DND-41 (cell line): ENCODE measurements at regions not wholly inside any gene's neighbourhood (a gene's known extent, or its start where the extent isn't known, plus 50 kb on each side); places are given as distances from the start of the nearest gene placed in this dataset.

Experiments used
- ATAC-seq: fragments of 200-7000 bp; cut with Tn5 transposase; 3 replicates; pipeline ENCODE4 v1.9.1; 2021; ENCODE audit warnings: low read depth; ENCODE audit not compliant: insufficient read depth
- DNase-seq: peaks from one replicate; pipeline ENCODE4 v3.0.0-alpha.2; 2020
- H2AFZ ChIP-seq: 2 replicates; pipeline ENCODE4 v1.6.0; 2012; ENCODE audit warnings: low read depth, low read length
- H3K27ac ChIP-seq: 2 replicates; pipeline ENCODE4 v1.5.1; 2012; ENCODE audit warnings: low read length, inconsistent platforms
- H3K27me3 ChIP-seq: fragments of 200-600 bp; sonication (generic); 2 replicates; pipeline ENCODE4 v1.6.0; 2012; ENCODE audit warnings: low read length, mild to moderate bottlenecking, inconsistent platforms; ENCODE audit not compliant: insufficient read depth, poor library complexity
- H3K36me3 ChIP-seq: 2 replicates; pipeline ENCODE4 v1.5.1; 2012; ENCODE audit warnings: low read length, inconsistent platforms; ENCODE audit not compliant: insufficient read depth
- H3K4me1 ChIP-seq: 2 replicates; pipeline ENCODE4 v1.5.1; 2012; ENCODE audit warnings: mild to moderate bottlenecking, low read length; ENCODE audit not compliant: insufficient read depth
- H3K4me2 ChIP-seq: 2 replicates; pipeline ENCODE4 v1.6.0; 2012; ENCODE audit warnings: mild to moderate bottlenecking, moderate library complexity, low read length, inconsistent platforms; ENCODE audit not compliant: insufficient read depth
- H3K4me3 ChIP-seq, 2 experiments: fragments of 200-600 bp in 1 of 2; shearing (Covaris generic) in 1 of 2; 2 replicates each; pipeline ENCODE4 v1.5.1; 2012 to 2016; ENCODE audit warnings: inconsistent platforms in 2 of 2, low read length in 2 of 2, mild to moderate bottlenecking in 2 of 2, low read depth in 1 of 2, moderate library complexity in 1 of 2
- H3K79me2 ChIP-seq: 2 replicates; pipeline ENCODE4 v1.6.0; 2012; ENCODE audit warnings: low read length, inconsistent platforms; ENCODE audit not compliant: insufficient read depth
- H3K9ac ChIP-seq: 2 replicates; pipeline ENCODE4 v1.6.0; 2012; ENCODE audit warnings: low read depth, mild to moderate bottlenecking, inconsistent platforms, low read length, moderate library complexity
- H3K9me3 ChIP-seq: 2 replicates; pipeline ENCODE4 v1.5.1; 2012; ENCODE audit warnings: low read length, moderate library complexity, mild to moderate bottlenecking, inconsistent platforms; ENCODE audit not compliant: insufficient read depth, severe bottlenecking
- H4K20me1 ChIP-seq: 2 replicates; pipeline ENCODE4 v1.6.0; 2012; ENCODE audit warnings: low read length; ENCODE audit not compliant: insufficient read depth
- CTCF ChIP-seq: IDR thresholded peaks from 2 replicates; pipeline ENCODE4 v1.5.1; 2012; ENCODE audit warnings: borderline replicate concordance, low read length, moderate library complexity, mild to moderate bottlenecking; ENCODE audit not compliant: poor library complexity, severe bottlenecking; ENCODE audit errors: extremely low read depth
- EZH2 ChIP-seq: IDR thresholded peaks from 3 replicates; pipeline ENCODE4 v1.6.1; 2012; ENCODE audit warnings: borderline replicate concordance, low read depth, mild to moderate bottlenecking, moderate library complexity, low read length, inconsistent platforms; ENCODE audit not compliant: severe bottlenecking

GRCh38 chrX:7223271-7223670 is 75.3 kb upstream of the PUDP start:
- H4K20me1 ChIP-seq: no peaks in the 10 kb centered on the region
- no peaks in the 10 kb centered on the region for H3K9me3 ChIP-seq
- no peak overlapping the region for H3K9ac ChIP-seq
- DNase-seq (no peak), ATAC-seq (no peak)
- 0 out of 2 replicates have a peak, but pooled peaks cover 4% of the 10 kb centered on the region for H3K36me3 ChIP-seq
- TF ChIP-seq EZH2 (no peak), CTCF (no peak)
- no peak overlapping the region for H3K4me2 ChIP-seq
- H3K4me3 ChIP-seq: no peak overlapping the region
- H3K79me2 ChIP-seq: no peaks in the 10 kb centered on the region
- no peak overlapping the region for H2AFZ ChIP-seq
- H3K4me1 ChIP-seq: peaks cover 19% of the 10 kb centered on the region
- no peaks in the 10 kb centered on the region for H3K27me3 ChIP-seq
- H3K27ac ChIP-seq: no peak overlapping the region

- Histone ChIP-seq H3K9me3 (no peaks in the 10 kb centered on the region), H3K79me2 (no peaks in the 10 kb centered on the region), H3K27ac (no peak overlapping the region), H2AFZ (no peak overlapping the region), H3K27me3 (no peaks in the 10 kb centered on the region), H3K36me3 (0 out of 2 replicates have a peak, but pooled peaks cover 4% of the 10 kb centered on the region), H4K20me1 (no peaks in the 10 kb centered on the region), H3K4me3 (no peak overlapping the region), H3K4me1 (peaks cover 9% of the 10 kb centered on the region), H3K4me2 (no peak overlapping the region), H3K9ac (no peak overlapping the region)
- TF ChIP-seq EZH2 (no peak), CTCF (no peak)
- DNase-seq: no peak
- ATAC-seq: no peak
Measured at GRCh38 chrX:7220121-7220520, 72.2 kb upstream of the PUDP start.

GRCh38 chrX:7219153-7219705 is 71.3 kb upstream of the PUDP start:
- Histone ChIP-seq H2AFZ (no peak overlapping the region), H3K79me2 (no peaks in the 10 kb centered on the region), H3K9me3 (no peaks in the 10 kb centered on the region), H3K27me3 (no peaks in the 10 kb centered on the region), H3K4me1 (no peaks in the 10 kb centered on the region), H3K4me2 (no peak overlapping the region), H3K27ac (no peak overlapping the region), H4K20me1 (no peaks in the 10 kb centered on the region), H3K4me3 (no peak overlapping the region), H3K36me3 (0 out of 2 replicates have a peak, but pooled peaks cover 4% of the 10 kb centered on the region), H3K9ac (no peak overlapping the region)
- no peak for ATAC-seq
- no peak for TF ChIP-seq EZH2
- no peak for TF ChIP-seq CTCF
- no peak for DNase-seq
